SKM-1 treated with dmso at 0.1 percent for 144 hours (cell line): ENCODE measurements at regions not wholly inside any gene's neighbourhood (a gene's known extent, or its start where the extent isn't known, plus 50 kb on each side); places are given as distances from the start of the nearest gene placed in this dataset.

ENCODE experiments used
- DNase-seq: peaks from one replicate; lab custom pipeline; 2025; ENCODE audit not compliant: unreplicated experiment; lab: John Stamatoyannopoulos, UW

DNA sequence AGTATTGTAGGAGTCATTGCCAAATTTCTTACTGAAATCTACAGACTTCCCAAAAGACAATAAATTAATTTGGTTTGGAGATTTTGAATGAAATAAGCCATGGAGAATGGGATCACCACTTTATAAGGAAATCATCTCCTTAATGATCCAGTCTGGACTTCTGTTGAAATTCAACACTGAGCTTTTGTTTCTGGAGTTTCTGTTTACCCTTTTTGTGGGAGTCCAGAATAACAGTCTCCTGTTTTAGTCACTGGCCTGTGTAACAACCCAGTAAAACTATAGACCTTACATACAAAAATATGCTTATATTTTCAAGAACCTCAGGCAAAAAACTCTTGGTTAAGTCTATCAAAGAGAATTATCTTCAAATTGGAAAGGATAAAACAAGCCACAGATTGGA lies 321.7 kb upstream of the PLET1 start:
- no peak for DNase-seq

DNA sequence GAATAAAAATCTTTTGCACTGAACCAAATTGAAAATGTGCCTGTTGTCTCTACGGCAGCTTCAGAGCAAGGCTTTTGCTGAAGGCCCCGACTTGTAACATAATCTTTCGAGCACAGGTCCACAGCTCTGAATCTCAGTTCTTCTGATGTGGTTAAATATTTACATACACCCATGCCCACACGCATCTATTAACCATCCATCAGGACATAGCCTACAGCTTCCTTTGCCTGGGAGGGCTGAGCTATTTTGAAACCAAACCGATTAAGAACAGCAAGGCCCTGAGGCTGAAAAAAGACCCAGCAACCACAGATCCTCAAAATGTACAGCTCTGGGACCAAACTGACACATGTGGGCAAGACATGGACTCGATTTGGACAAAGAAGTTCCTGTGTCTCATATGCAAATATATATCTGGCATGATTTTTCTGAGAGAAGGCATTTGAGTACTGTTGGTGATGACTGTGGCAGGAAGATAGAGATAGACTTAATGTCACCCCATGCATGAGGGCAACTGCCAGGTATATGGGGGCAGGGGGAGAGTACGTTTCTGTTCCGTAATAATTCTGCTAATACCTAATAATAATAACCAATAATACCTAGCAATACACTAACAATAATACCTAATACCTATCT lies 322.7 kb upstream of the PLET1 start:
- DNase-seq: no peak

DNA sequence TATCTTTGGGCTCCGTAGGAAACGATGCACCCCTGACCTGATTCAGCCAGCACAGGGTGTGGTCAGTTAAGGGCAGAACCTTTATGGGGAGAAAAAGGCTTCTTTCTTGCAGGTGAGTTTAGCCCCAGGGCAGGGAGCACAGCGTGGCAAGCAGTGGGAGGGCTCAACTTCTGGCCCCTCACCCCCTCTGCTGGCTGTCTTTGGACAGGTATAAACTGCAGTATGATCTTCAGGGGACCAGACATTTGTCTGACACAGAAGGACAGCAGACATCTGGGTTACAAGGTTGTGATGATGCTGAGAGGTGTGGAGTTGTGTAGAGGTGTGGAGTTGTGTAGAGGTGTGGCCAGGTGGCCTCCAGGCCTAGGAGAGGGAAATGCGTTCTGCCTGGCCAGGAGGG lies 324.0 kb upstream of the PLET1 start:
- no peak for DNase-seq

DNA sequence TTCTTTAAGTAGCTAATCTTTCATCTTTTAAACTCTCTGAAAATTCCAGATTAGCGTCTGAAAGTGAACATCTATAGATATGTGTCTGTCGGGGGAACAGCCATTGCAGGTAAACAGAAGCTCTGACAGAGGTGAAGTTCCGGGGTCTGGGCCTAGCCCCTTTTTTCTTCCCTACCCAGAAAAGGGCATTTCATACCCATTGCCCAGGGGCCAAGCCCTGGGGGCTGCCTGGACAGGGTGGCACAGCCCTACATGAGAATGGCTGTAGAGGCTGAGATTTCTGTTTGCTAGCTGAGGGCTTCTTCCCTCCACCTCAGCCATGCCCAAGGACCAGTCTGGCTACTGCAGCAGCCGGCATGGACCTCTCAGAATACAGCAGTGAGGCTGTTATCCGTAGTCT lies 327.0 kb upstream of the PLET1 start:
- DNase-seq: no peak

DNA sequence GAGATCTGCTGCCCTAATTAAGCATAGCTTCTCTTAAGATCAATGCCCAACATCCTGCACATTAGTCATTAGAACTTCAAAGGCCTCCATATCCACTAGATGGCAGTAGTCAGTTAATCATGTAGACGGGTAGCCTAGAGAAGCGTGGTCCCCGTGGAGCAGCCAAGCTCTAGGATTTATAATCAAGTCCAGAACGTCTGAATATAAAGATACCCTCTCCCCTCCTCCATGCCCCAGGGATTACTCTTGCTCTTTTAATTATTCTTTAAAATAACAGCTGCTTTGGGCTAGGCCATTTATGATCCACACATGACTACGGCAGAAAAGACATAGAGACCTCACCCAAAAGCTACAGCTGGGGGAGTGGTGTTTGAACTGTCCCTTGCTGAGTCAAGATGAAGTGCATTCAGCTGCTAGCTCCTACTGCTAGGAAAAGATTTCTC lies 327.6 kb upstream of the PLET1 start:
- DNase-seq: peak; percentile 74

DNA sequence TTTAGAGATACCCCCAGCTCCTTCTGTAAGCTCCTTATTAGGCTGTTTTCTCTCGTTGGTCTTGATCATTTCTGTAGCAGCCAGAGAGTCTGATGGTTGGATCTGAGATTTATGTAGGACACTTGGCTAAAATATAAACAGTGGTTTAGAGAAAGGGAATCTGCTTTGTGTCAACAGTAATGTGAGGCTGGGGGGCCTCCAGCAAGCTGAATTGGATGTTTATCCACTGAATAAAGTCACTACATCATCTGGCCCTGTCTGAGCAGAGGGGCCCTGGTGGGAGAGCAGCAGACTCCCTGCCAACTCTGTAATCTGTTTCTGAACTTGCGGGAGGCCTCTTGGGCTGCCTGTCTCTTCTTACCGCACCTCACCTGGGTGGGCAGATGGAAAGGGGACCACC lies 328.5 kb upstream of the PLET1 start:
- DNase-seq: no peak

DNA sequence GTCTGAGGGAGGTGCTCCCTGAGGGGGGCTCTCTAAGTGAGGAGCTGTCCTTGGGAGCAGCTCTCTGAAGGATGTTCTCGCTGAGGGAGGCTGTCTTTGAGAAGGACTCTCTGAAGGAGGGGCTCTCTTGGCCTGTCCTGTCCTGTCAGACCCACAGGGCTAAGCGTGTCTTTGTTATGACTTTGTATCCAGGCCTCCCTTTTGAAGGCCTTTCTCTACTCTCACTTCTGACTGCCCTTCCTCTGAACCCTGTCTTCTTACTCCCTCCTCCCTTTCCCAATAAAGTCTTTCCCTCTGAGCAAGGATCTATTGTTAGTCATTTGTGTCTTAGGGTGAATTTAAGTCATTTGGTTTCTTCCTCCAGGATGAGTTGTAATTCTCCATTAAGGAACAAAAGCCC lies 330.1 kb upstream of the PLET1 start:
- no peak for DNase-seq

DNA sequence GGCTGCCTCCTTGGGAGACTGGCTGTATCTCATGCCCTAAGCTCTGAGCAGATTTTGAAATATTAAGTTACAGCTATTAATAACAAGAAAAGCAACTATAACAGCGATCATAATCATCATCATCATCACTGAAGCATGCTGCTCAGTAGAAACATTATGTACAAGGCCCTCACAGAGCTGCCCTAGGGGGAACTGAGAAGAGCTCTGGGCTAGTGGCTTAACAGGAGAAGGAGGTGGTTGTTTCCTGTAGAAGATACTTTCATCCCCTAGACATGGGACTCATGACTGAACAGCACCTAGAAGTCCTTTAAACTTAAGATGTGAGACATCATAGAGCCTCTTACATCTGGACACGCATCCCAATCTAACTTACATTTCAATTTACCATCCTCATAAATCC lies 332.8 kb upstream of the PLET1 start:
- no peak for DNase-seq

DNA sequence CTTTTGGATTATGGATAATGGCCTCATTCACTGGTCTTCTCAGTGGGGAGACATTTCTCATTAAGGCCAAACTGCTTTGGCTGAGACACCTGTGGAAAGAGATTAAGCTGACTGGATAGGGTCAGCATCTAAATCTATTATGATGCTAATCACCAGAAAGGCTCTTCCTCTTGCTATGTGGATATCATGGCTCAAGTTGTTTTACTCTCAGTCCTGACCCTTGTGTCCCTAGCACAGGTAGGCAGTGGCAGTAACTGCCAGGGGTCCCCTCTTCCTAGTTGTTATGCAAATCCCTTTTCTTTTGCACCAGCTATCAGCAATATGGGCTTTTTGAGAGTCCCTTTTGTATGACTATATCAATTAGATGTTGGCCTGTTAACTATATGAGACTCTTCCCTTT lies 335.7 kb upstream of the PLET1 start:
- DNase-seq: no peak

DNA sequence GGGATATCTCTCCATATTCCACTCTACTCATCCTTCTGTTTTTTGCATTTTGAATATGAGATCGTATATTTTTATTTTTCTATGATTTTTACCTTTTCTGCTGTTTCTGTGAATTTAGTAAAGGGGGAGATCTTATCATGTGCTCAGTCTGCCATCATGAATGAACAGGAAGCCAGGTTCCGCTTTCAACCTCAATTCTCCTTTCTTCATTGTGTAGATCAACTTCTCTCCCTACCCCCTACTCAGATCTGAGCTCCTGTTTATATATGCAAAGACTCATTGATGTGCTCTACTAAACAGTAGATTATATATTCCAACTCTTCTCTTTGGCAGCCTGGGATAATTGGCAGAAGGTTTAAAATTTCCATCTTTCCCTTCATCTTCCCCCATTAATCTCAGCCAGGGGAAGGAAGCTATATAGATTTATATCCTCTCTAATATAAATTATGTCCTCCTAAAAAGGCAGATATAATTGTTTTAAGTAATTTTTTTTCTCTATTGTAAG lies 336.7 kb upstream of the PLET1 start:
- DNase-seq: no peak

DNA sequence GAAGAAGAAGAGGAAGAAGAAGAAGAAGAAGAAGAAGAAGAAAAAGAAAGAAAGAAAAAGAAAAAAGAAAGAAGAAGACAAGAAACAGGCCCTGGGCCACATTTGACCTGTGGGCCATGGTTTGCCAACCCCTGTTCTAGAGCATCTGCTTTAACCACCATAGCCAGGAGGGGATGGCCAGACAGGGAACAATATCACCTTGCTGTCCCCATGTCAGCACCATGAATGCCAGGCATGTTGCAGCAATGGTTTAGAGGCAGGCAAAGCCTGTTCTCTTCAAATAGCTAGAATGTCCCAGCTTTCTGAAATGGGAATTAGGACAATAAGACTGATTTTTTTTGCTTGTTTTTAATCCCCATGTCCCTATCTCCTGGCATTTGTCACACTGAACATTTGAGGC lies 338.6 kb upstream of the PLET1 start:
- no peak for DNase-seq

DNA sequence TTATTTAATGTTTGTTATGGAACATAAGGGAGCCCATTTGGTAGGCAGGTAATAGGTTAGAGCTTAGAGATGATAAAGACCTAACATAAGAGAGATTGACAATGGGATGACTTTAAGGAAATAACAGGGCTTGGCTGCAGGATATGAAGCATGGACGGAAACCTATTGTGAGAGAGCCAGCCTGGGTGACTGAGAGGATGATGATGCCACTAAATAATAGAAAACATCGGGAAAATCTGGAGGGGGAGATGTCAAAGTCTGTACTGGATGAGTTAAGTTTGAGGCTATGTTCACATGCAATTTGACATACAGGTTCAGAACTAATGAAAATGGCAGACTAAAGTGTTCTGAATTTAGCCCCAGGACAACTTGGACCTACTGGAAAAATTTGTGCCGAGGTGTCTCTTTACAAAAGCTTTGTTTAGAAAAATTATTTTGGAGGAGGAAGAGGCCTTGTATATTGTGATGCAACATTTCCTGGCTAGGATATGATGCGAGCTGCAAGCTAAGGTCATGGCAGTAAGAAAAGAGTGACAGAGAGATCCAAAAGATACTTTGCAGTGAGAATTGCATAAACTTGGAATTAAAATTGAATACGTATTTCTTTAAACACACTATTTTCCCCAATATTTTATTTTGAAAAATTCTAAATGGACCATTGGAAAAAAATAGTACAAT lies 339.3 kb upstream of the PLET1 start:
- DNase-seq: no peak

DNA sequence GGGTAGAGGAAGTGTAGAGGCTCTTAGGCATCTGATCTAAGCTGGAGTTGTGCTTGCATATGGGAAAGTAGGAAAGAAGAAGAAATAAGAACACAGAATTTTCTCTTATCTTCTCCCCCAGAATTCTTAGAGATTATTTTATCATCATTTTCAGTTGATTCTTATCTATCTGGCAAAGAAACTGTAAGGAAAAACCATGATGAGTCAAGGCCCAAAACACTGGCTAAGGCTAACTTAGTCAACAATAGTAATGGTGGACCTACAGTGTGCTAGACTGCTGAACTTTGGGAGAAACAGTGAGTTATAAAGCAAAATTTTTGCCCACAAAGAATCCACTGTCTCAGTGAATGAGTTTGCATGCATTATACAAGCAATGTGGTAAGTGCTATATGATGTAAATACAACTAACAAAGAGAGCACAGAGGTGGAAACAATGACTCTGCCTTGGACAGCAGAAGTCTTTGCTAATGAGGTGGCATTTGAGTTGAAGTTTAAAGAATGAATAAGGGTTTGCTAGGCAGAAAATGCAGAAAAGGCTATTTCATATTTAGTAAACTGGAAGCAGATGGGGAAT lies 344.5 kb upstream of the PLET1 start:
- DNase-seq: no peak

DNA sequence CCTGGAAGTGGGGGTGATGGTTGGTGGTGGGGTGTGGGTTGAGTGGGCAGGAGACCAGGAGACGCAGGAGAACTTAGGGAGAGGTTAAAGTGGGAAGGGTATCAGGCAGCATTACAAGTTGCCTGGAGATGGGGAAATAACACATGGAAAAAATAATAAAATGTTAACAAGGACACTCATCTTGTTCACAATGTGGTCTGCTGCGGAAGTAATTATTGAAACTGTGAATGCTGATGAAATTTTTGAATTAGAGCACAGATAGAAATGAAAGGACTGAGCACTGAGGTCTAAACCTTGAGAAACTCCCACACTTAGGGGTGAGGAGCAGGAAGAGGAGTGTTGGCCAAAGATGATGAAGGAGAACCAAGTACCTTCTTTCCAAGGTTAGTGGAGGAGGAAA lies 346.0 kb upstream of the PLET1 start:
- DNase-seq: no peak

DNA sequence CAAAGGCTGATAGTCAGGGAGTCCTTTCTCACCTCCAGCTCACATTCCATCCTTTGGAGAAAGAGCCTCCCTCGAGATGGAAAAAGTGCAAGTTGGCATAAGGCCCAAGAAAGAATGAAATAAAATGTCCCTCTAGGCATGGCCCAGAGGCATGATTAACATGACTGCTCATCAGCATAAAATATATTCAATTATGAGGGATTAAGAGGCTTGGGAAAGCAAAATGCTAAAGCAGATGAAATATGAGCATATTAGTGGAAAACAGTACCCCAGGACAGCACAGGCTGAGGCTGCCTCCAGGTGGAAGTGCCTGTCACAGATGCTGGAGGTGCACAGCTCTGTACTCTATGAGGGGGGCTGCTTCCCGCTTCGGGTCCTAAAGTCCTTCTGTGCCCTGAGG lies 347.8 kb upstream of the PLET1 start:
- DNase-seq: no peak

DNA sequence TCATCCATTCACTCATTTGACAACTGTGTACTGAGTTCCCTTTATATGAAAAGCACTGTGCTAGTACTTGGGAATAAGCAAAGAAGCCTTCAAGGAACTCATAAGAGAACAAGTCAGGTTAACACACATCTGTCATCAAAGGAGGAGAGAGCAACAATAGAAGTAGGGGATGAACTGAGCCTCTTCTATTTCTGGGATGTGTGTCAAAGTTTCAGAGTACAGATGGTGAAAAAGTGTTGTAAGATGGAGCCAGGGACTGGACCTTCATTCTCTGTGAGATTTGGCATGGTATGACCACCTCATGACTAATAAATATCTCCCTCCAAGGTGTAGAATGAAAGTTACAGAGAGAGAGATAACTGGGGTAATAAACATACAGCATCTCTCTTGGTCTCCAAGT lies 349.8 kb upstream of the PLET1 start:
- no peak for DNase-seq

DNA sequence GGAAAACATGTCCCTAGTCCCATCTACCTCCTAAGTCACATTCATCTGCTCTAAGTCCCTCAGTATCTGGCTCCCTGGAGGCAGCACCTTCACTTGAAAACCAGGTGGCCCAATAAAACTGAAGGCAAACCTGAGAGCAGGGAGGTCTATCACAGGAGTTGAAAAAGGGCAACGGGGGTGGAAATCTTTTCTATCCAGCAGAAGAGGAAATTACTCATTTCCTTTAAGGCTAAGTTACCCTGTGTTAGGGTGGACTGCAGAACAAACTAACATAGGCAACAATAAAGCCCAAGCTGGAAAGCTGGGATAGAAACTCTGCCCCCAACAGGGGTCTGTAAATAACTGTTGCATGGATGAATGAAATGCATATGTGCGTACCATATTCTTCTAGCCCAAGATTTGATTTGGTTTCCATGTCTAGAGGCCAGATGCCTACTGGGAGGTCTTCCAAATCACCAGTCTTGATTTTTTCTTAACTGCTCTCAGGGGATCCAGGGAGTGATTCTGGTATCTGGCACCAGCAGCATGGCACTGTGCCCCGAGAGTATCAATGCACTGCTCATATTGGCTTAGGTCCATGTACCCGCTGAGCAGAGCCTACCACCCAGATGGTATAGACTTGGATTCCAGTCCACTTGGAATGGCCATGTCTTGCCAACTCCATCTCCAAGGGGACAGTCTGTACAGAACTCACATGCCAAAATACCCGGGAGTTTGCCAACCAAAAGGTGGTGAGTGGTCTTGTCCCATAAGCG lies 350.0 kb upstream of the NCAM1 start:
- no peak for DNase-seq

DNA sequence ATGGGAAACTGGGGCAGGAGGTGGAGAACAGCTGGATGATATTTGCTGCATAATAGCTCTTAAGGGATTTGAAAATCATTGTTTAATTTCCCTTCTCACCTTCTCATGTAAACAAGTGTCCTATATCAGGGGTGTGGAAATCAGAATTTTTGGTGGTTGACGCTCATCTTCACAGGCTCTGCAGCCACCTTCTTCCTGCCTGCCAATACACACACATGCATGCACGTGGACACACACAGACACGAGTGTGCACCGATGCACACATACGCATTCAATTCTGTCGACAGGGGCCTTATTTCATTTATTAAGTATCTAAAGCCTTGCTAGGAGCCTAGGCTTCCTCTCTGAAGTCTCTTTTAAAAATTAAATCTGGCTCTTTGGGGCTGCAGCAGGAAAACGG lies 349.4 kb upstream of the NCAM1 start:
- no peak for DNase-seq

DNA sequence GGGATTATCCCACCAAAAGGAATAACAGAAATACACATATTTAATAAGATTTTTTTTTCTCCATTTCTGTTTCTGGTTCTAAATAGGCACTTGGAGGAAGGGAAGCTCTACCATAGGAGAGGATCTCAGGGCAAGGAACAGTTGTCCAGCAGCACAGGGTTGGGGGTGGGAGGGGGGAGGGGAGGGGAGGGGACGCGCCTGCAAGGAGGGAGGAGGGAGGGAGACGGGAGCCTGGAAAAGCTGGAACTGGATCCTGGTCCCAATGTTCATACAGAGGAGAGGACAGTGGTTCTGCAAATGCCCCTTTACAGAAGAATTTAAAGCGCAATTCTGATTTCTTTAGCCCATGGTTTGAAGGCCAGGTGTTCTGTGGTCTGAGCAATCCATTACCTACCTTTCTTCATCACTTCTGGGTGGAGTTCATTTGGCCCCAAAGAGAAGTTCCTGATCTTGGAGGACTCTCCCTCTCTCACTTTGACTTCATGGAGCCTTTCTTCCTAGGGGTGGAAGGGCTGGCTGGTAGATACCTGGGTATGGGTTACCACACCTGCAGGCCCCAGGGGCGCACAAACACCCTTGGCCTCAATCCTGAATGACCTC lies 348.9 kb upstream of the NCAM1 start:
- DNase-seq: no peak

DNA sequence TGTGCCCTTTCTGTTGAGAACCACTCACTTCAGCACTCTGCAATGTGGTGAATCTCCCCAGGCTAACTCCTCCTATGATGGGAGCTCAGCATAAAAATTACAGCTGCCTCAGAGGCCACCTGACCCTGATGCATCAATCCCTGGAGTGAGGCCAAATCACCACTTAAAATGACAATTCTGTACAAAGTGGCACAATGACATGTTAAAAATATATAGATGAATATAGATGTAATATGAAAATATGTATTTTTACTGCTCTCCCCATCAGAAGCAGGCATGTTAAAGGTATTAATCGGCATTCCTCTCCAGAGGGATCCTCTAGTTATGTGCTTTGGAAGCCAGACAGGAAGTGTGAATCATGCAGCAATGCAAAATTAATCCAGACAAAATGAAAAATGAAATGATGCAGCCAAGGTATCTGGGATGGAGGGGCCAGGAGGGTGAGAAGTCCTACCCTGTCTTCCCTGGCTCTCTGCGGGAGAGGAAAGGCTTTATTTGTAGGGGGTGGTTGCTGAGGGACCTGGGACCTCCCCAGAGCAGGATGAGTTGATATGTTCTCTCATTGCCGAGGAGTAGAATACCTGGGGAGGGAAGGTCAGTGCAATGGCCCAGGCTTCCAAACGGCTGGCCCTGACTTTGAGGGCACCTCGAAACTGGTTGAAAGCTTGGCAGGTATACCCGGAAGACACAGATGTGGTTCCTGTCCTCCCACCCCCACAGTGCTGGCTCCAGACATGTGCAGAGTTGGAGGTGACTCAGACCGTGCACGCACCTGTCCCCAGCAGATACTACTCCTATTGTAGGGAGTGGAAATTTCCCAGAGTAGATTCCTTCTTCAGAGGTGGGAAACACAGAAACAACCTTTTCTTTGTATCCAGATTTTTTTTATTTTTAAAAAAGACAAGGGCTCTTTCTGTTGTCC lies 347.9 kb upstream of the NCAM1 start:
- DNase-seq: no peak
